Activated T-helper 9 cell treated with anti-CD3 and anti-CD28 coated beads, Interleukin-2, amount 50 U/mL, for 16 hours (primary cell): ENCODE measurements at regions not wholly inside any gene's neighbourhood (a gene's known extent, or its start where the extent isn't known, plus 50 kb on each side); places are given as distances from the start of the nearest gene placed in this dataset.
A peak's percentile ranks its signal among the peaks of the same experiment; 100 is the strongest.

ENCODE experiments used
- DNase-seq: peaks from one replicate; pipeline ENCODE4 v3.0.0-alpha.2; 2020; ENCODE audit warnings: low read depth

DNA sequence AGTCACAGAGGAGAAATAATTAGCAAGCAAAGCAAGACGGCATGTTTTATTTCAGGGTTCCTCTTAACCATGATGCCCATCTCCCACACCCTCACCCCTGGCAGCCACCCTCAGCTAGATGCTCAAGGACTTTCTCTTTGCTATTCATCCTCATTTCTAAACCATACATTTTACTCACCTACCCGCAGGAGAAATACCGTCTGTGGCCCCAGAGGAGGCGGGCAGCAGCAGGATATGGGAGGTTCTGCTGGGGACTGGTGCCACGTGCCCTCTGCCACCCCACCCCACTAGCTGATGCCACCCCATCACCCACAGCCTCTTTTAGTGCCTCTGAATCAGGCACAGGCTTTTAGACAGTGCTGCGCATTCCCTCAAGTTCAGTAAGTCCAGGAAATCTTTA is 168.7 kb upstream of the ITGB1 start:
- peak; percentile 17 for DNase-seq

DNA sequence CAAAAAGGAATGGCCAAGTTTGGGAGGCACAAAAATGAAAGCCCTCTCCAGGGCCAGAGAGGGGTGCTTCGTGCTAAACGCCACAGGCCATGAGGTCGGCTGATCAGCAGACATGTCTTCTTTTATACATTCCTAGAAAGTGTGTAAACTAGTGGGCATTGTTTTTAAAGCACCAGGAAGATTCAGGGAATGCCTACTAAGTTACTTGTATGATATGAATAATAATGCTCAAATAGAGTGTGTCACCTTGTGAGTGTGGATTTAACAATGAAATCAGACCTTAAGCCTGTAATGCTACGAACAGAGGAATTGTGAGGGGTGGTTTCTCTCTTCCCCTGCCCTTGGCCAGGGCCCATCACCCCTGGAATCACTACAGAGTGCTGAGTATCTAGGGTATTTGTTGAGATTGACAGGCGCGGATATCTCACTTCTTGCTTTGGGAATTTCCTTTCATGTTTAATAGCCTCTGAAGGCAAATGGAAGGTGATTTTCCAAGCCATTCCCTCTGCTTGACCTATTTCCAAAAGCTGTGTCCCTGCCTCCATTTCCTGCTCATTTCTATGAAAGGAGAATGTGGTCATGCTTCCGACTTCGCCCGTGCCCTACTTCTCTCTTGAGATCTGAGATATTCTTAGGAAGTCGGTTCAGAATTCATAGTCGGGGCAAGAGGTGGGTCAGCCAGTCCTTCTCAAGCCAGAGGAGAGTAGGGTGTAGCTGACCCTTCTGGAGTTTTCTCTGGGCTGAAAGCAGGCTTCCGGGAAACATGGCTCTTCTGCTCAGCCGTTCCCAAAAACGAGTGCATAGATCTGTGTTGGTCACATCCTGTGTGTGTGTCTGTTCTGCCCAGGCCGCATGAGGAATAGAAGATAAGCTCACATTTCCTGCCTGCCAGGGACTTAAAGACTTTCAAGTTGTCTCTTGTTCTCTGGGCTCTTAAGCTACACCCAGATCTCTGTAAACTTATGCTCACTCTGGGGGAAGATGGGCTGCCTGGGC is 167.8 kb upstream of the ITGB1 start:
- DNase-seq = no peak

DNA sequence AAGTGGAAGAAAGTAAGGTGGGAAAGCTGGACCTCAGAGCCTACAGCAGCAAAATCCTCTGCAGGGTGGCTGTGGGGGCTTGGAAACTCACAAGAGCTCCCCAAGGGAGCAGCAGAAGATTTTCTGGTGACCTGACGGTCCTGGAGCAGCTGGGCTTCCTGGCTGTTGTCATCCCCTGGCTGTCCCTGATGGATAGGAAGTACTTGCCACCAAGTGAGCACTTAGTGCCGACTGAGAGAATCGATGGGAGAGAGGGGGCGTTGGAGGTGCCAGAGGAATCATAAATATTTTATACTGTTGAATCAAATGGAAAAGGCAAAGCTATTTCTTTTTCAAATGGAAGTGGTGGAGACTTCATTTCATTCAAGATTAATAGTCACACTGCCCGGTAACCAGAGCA is 167.1 kb upstream of the ITGB1 start:
- no peak for DNase-seq

- no peak for DNase-seq
Observed at GRCh38 chr10:33123680-33124079, 165.7 kb upstream of the ITGB1 start.

DNA sequence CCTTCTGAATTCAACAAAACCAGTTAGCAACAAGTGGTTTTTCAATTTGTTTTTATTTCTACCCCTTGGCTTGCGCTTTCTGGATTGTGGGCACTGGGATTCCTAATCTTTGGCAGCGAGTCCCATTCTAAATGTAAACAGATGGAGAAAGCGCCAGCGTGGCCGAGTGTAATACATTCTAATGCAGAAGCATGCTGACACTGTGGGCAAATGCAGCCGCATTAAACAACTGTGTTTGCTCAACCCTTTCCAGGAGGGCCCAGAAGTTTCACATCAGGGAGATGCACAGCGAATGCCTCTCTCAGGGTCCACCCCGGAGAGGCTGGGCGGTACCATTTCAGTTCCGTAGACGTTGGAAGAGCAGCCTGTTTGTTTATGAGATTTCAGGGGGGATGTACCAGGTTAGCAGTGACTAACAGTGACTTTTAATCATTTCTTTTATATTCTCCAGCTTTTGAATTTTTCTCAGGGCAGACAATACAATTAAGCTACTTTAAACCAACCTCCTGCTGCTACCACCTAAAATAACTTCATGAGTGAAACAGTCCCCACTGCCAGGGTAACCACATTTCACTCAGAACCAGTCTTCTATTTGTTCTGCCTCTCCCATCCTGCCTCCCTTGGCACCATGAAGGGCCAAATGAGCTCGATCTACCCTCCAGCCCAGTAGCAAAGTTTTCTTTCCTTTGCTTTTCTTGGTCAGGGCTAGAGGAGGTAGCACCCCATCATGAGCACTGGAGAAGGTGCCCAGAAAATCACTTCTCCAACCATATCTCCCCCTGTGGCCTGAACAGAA is 164.2 kb upstream of the ITGB1 start:
- DNase-seq = no peak

DNA sequence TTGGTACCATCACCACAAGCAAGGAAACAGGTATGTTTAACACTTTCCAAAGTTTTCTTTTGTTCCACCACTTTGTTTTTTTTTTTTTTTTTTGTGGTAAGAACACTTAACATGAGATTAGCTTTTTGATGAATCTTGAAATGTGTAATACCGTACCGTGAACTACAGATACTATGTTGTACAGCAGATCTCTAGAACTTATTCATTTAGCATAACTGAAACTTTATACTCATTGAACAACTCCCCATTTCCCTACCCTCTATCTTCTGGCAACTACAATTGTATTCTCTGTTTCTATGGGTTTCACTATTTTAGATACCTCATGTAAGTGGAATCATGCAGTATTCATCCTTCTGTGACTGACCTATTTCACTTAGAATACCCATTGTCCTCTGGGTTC is 162.7 kb upstream of the ITGB1 start:
- no peak for DNase-seq

DNA sequence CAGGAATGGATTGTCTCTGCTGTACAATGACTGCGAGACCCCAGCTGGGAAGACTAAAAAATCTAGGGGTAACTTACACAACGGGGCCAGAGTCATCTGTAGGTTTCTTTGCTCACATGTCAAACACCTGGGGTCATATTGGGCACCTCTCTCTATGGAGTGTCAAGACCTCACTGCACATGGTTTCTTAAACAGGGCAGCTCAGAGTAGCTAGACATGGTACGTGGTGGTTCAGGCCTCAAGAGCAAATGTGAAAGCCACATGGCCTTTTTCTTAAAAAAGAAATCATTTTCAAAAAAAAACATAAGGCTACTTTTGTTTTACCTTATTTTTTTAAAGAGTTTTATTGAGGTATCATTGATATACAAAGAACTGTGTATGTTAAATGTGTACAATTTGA is 162.2 kb upstream of the ITGB1 start:
- DNase-seq = no peak

DNA sequence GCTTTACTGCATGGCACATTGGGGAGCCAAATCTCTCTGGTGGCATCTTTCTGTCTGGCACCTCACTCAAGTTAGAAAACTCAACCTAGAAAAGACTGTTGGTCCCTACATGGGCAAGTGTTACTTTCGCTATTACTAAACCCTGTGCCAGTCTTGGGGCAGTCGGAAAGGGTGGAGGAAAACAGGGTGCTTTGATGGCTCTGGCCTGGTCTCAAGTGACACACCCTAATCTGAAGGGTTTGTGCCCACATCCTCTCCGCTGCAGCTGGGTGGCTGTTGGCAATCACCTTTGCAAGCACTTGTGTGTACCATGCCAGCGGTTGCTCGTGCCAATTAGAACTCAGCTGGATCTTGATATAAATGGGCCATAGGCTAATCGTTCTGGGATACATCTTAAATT is 159.8 kb upstream of the ITGB1 start:
- DNase-seq = no peak

- no peak for DNase-seq
Observed at GRCh38 chr10:33117230-33117629, 159.2 kb upstream of the ITGB1 start.

- DNase-seq = no peak
Observed at GRCh38 chr10:33115738-33116719, 158.0 kb upstream of the ITGB1 start.

DNA sequence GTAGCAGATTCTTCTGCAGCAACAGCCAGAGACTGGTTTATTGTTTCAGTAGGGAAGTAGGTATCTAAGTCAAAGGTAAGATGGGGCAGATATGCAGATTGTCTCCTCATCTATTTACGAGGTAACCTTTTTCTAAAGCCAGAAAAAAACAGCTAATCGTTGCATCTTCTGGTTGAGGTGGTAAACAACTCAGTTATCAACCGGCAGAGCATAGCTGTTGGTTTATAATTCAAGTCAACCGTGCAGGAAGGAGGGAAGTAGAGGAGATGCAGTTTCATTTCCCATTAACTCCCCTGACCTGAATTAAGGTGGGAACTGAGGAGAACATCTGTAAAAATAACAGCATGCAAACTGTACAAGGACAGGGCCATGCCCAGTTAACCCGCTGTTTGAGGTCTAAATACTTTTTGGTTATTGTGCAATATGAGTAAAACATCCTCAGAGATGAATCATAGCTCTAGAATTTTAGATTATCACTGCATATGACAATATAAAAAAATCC is 156.5 kb upstream of the ITGB1 start:
- no peak for DNase-seq

GRCh38 chr10:33113466-33113865 is 155.4 kb upstream of the ITGB1 start:
- no peak for DNase-seq

DNA sequence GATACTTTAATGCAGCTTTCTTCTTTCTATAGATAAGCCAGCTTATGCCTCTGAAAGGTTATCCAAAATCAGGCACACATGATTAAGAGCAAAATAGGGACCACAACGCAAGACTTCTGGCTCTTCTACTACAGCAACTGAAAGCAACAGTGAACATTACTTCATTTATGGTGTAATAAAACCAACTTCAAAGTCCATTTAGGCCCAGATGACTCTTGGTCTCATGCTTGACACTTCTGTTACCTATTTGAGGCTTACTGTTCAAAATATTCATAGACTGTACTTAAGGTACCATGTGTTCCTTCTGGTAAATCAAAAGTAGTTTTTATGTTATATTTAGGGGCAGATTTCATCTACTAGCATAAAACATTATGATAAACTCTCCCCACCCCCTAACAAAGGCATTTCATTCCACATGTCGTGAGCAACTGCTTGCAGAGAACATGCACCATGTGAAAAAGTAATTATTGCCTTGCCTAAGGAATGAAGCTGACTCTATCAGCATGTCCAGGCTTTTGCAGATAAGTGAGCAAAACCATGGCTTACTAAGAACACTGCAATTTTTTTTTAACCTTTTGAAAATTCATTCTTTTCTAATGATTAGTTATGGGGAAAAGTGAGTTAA is 154.9 kb upstream of the ITGB1 start:
- DNase-seq = no peak

DNA sequence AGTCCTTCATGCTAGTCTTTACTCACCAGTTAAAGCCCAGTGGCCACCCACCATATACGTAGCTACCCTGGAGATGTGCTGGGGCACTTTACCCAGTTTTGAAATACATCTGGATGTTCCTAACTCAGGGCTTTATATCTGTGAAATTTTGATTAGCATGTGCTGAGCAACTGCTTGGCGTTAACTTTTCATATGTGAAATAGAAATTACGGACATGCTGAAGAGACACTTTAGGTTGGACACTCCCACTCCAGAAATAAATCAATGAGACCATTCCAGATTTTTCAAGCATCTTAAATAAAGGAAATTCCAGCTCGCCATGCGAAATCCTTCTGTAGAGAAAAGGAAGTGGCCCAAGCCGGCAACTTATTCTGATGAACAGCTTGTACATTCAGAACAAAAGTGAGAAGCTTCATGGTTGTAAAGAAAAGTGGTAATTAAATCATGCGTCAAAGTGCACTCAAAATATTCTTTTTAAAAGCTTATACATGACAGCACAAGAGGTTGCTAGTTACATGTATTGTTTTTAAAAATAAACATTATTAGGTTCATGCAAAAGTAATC is 153.5 kb upstream of the ITGB1 start:
- no peak for DNase-seq

DNA sequence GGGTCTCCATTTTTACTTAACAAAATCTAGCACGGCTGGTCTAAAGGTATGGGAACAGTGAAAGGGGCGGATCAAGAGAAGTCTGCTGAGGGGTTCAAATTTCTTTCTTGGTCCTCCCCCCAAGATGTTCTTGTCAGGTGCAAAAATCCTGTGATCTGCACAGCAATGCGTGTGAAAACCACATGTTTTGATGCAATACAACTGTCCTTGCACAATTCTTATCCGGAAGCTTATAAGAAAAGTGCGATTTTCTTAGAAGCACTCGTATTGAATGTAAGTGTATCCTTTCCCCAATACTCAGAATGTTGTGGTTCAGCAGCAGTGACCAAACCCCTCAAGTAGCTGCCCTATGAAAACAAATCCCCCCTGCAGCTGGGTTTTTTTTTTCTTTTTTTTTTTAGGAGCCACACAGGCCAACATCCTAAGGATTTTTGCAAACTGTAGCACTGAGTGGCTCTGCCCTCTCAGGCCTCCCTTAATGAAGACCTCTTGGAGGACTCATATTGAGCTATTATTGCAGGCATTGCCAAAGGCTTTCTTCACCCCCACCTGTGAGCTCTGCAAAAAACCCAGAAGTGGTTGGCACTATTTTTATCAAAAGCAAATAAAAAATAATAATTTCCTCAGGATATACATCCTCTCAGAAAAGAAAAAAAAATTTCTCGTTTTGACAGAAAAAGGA is 151.9 kb upstream of the ITGB1 start:
- DNase-seq = no peak

DNA sequence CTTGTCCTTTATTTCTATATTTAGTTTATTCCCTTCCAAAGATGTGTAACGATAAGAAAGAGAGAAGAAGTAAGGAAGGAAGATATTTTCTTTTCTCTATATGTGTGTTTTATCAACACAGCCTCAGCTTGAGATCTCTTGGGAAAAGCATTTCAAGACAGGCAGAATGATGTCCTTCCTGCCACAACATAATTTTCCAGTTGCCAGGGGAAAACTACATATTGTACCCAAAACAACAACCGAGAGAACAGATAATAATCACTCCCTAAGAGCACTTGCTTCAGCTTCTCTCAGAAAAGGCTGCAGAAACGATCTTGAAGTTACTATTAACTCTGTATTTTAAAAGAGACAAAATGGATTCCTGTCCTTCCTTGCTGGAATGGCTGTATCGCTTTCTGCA is 151.4 kb upstream of the ITGB1 start:
- no peak for DNase-seq

GRCh38 chr10:33107953-33108352 is 149.9 kb upstream of the ITGB1 start:
- DNase-seq = no peak

DNA sequence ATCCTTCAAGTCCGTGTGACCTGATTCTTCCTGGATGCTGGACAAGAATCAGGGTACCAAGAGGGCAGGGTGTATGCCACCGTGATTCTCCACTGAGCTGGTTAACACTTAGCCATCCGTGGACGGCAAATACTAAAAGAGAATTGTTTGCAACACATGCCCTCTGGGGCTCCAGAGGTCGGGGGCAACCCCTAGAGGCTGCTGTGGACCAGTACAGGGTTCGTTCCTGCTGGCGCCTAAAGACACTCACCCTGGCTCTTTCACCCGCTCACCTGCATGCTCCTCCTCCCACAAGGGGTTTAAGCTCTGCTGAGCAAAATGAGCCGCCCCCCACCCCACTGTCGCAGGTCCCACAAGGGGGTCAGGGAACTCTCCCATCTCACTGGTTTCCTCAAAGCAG is 148.7 kb upstream of the ITGB1 start:
- no peak for DNase-seq

DNA sequence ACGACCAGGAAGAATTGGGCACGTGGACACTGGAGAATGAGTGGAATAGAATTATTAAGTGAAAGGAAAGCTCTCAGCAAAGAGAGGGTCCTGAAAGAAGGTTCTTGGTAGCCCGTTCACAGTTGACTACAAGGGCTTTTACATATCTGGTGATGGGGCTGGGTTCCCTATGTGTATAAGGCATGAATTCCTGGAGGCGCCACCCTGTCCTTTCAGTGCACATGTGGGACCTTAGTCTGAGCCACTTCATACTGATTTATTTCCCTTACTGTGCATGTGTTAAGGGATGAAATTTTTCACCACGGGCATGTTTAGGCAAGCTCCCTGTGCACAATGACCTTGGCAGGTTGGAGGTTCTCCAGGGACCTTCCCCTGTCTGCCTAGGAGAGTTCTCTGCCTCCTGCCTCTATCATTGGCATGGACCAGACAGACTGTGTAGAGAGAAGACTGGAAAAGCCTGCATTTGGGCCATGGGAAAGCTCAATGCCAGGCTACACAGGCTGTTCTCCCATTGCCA is 145.9 kb upstream of the ITGB1 start:
- DNase-seq = no peak

DNA sequence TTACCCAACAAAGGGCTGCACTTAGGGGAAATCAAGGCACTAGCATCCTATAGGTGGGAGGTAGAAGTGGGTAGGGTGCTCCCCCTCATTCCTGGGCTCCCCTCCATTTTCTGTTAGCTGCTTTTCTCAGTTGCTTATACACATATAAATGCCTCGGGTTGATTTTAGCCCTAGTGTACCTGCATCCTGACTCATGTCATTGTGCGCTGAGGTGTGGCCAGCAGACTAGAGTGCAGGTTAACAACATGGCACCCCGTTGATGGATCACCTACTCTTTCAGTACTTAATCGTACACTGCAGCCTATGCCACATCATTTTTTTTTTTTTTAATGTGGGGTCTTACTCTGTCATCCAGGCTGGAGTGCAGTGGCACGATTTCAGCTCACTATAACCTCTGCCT is 144.0 kb upstream of the ITGB1 start:
- DNase-seq = no peak
